IMR-90 (cell line): ENCODE measurements at regions not wholly inside any gene's neighbourhood (a gene's known extent, or its start where the extent isn't known, plus 50 kb on each side); places are given as distances from the start of the nearest gene placed in this dataset.

Source experiments
- ATAC-seq: fragments of 200-7000 bp; cut with Tn5 transposase; 2 replicates; pipeline ENCODE4 v1.9.1; 2020; ENCODE audit warnings: low read depth, mild to moderate bottlenecking, moderate library complexity
- BruUV-seq: library from RNA; stranded (reverse); fragments of 400-500 nt; replicated peaks from 2 replicates; lab custom pipeline; 2021; lab: Mats Ljungman, UMichigan
- CTCF ChIA-PET: fragments of 300-600 bp; formaldehyde crosslinking; extraction: SDS; loops from one replicate; lab custom pipeline; 2021; ENCODE audit warnings: antibody characterized with exemption; lab: Yijun Ruan, JAX
- POLR2A ChIA-PET: fragments of 300-600 bp; sonication (Branson Sonifier 250); formaldehyde crosslinking; loops from one replicate; lab custom pipeline; 2022; ENCODE audit warnings: antibody characterized with exemption; ENCODE audit not compliant: unreplicated experiment; lab: Charles Lee
- DNase-seq: peaks from one replicate; pipeline ENCODE4 v3.0.0; 2013
- H2AFZ ChIP-seq: replicated peaks from 2 replicates; pipeline ENCODE3; 2013; ENCODE audit warnings: low read length, mild to moderate bottlenecking; ENCODE audit not compliant: poor library complexity
- H2AK5ac ChIP-seq: 2 replicates; pipeline ENCODE4 v1.6.1; 2013; ENCODE audit warnings: low read depth, low read length, inconsistent platforms
- H2AK9ac ChIP-seq: replicated peaks from 2 replicates; pipeline ENCODE3; 2013; ENCODE audit warnings: mild to moderate bottlenecking, low read depth, low read length, moderate library complexity; ENCODE audit not compliant: poor library complexity
- H2BK120ac ChIP-seq: 2 replicates; pipeline ENCODE4 v1.6.1; 2013; ENCODE audit warnings: low read depth, low read length, inconsistent platforms
- H2BK15ac ChIP-seq: 3 replicates; pipeline ENCODE4 v1.6.1; 2013; ENCODE audit warnings: low read depth, low read length, inconsistent platforms
- H2BK20ac ChIP-seq: 2 replicates; pipeline ENCODE4 v1.6.1; 2013; ENCODE audit warnings: low read depth, mild to moderate bottlenecking, inconsistent platforms, low read length, moderate library complexity
- H2BK5ac ChIP-seq: 2 replicates; pipeline ENCODE4 v1.6.1; 2013; ENCODE audit warnings: mild to moderate bottlenecking, low read depth, low read length, inconsistent platforms; ENCODE audit not compliant: poor library complexity, severe bottlenecking
- H3K14ac ChIP-seq: replicated peaks from 2 replicates; pipeline ENCODE4 v1.6.1; 2013; ENCODE audit warnings: low read depth, low read length, inconsistent platforms
- H3K18ac ChIP-seq: 2 replicates; pipeline ENCODE4 v1.6.1; 2013; ENCODE audit warnings: low read depth, low read length, control low read depth
- H3K23ac ChIP-seq: 2 replicates; pipeline ENCODE4 v1.6.1; 2013; ENCODE audit warnings: low read depth, low read length, inconsistent platforms
- H3K27ac ChIP-seq: 2 replicates; pipeline ENCODE4 v1.5.1; 2013; ENCODE audit warnings: mild to moderate bottlenecking, control low read depth, low read length; ENCODE audit not compliant: insufficient read depth
- H3K27me3 ChIP-seq: 2 replicates; pipeline ENCODE4 v1.6.1; 2013; ENCODE audit warnings: low read length; ENCODE audit not compliant: control insufficient read depth, insufficient read depth
- H3K36me3 ChIP-seq: 2 replicates; pipeline ENCODE4 v1.6.1; 2013; ENCODE audit warnings: low read length, mixed read lengths; ENCODE audit not compliant: control insufficient read depth, insufficient read depth
- H3K4ac ChIP-seq: 2 replicates; pipeline ENCODE4 v1.6.1; 2013; ENCODE audit warnings: low read depth, low read length, inconsistent platforms
- H3K4me1 ChIP-seq: 2 replicates; pipeline ENCODE4 v1.6.1; 2013; ENCODE audit warnings: low read length, mixed read lengths; ENCODE audit not compliant: control insufficient read depth, insufficient read depth
- H3K4me2 ChIP-seq: 2 replicates; pipeline ENCODE4 v1.6.1; 2013; ENCODE audit warnings: low read depth, mild to moderate bottlenecking, control low read depth, low read length, moderate library complexity
- H3K4me3 ChIP-seq: 2 replicates; pipeline ENCODE4 v1.5.1; 2013; ENCODE audit warnings: low read depth, mild to moderate bottlenecking, control low read depth, low read length, moderate library complexity; ENCODE audit not compliant: insufficient read depth
- H3K56ac ChIP-seq: 2 replicates; pipeline ENCODE4 v1.6.1; 2013; ENCODE audit warnings: low read length, inconsistent platforms; ENCODE audit not compliant: insufficient read depth; ENCODE audit errors: extremely low read depth
- H3K79me1 ChIP-seq, 2 experiments: 2 replicates each; pipeline ENCODE4 v1.6.1; 2013; ENCODE audit warnings: low read length in 2 of 2, inconsistent platforms in 1 of 2, low read depth in 1 of 2
- H3K9ac ChIP-seq: 2 replicates; pipeline ENCODE4 v1.6.1; 2013; ENCODE audit warnings: low read depth, low read length, control low read depth
- H3K9me1 ChIP-seq: 2 replicates; pipeline ENCODE4 v1.6.1; 2013; ENCODE audit warnings: low read length, inconsistent platforms; ENCODE audit not compliant: insufficient read depth
- H3K9me3 ChIP-seq: 2 replicates; pipeline ENCODE4 v1.6.1; 2013; ENCODE audit warnings: low read length; ENCODE audit not compliant: control insufficient read depth, insufficient read depth
- H4K20me1 ChIP-seq: 2 replicates; pipeline ENCODE4 v1.6.1; 2013; ENCODE audit warnings: low read length, inconsistent platforms; ENCODE audit not compliant: insufficient read depth
- H4K5ac ChIP-seq: 2 replicates; pipeline ENCODE4 v1.6.1; 2013; ENCODE audit warnings: mild to moderate bottlenecking, low read depth, low read length, control low read depth
- H4K8ac ChIP-seq, 2 experiments: 2 replicates each; pipeline ENCODE4 v1.6.1; 2013; ENCODE audit warnings: low read depth in 2 of 2, low read length in 2 of 2, control low read depth in 1 of 2, inconsistent platforms in 1 of 2
- H4K91ac ChIP-seq: 2 replicates; pipeline ENCODE4 v1.6.1; 2013; ENCODE audit warnings: low read depth, low read length, inconsistent platforms; ENCODE audit not compliant: insufficient read depth
- CHD1 ChIP-seq: IDR thresholded peaks from 2 replicates; pipeline ENCODE4 v1.6.1; 2012; ENCODE audit warnings: low read depth, low read length, improper control_type of control experiment
- MAFK ChIP-seq: IDR thresholded peaks from 2 replicates; pipeline ENCODE4 v1.6.1; 2012; ENCODE audit warnings: low read depth, low read length, improper control_type of control experiment
- POLR2A ChIP-seq: IDR thresholded peaks from 2 replicates; pipeline ENCODE4 v1.6.1; 2012; ENCODE audit warnings: mild to moderate bottlenecking, low read depth, low read length
- RFX5 ChIP-seq: IDR thresholded peaks from 2 replicates; pipeline ENCODE4 v1.8.0; 2012; ENCODE audit warnings: low read depth, mild to moderate bottlenecking, low read length, moderate library complexity
- WGBS, 2 experiments: methylation state at CpG; one replicate each; pipeline versions ENCODE4 v1.1.5 to v1.1.7; 2013; ENCODE audit warnings: missing lambda C conversion rate in 2 of 2; ENCODE audit not compliant: insufficient read length in 1 of 2; ENCODE audit errors: extremely low coverage in 2 of 2; 5-methylcytosine and 5-hydroxymethylcytosine counted together
- dilution Hi-C: fragments of 300-500 bp; cut with HindIII; formaldehyde crosslinking; loops from one replicate; pipeline ENCODE4 v1.14.3; 2018; ENCODE audit warnings: low sequenced_read_pairs; ENCODE audit not compliant: unreplicated experiment
- in situ Hi-C: fragments of 300-500 bp; cut with MboI; formaldehyde crosslinking; loops from 3 replicates; pipeline ENCODE4 v1.14.3; 2019; ENCODE audit warnings: low sequenced_read_pairs, inconsistent platforms, mixed read lengths
- intact Hi-C: fragments of 100-400 bp; cut with micrococcal nuclease; formaldehyde crosslinking; loops from 2 replicates; pipeline ENCODE4 v1.10.0; 2022
- TF ChIP-seq, protein P1 (sequence below): fragments of 150-350 bp; IDR thresholded peaks from 2 replicates; pipeline ENCODE4 v1.6.1; 2016; ENCODE audit warnings: low read depth, mild to moderate bottlenecking, low read length, moderate library complexity, borderline replicate concordance

DNA sequence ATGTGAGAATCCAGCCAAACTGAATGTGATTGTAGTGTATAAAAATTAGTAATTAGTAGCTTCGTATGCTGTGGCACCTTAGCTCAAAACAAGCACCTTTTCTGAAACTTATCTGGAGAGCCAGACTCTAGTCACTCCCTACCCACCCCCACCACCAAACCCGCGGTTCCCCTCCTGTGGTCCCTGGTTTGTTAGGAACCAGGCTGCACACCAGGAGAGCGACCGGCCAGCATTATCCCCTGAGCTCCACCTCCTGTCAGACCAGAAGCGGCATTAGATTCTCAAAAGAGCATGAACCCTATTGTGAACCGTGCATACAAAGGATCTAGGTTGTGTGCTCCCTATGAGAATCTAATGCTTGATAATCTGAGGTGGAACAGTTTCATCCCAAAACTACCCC is 498.6 kb downstream of the CHSY3 start:
- Histone ChIP-seq H3K14ac (no peak overlapping the region), H2AK5ac (no peak overlapping the region), H3K9me3 (peaks cover 2% of the 10 kb centered on the region; the same call in 1 of the 2 replicates), H2AFZ (no peak overlapping the region), H3K56ac (no peak overlapping the region), H3K27ac (no peak overlapping the region), H3K4me3 (no peak overlapping the region), H3K23ac (no peak overlapping the region), H3K9ac (no peak overlapping the region), H2BK5ac (no peak overlapping the region), H4K5ac (no peak overlapping the region), H3K36me3 (no peaks in the 10 kb centered on the region), H3K79me1 (no peaks in the 10 kb centered on the region), H2BK15ac (no peak overlapping the region), H4K20me1 (no peaks in the 10 kb centered on the region), H2BK120ac (no peak overlapping the region), H2AK9ac (no peak overlapping the region), H3K18ac (no peak overlapping the region), H3K4me1 (no peaks in the 10 kb centered on the region), H3K4me2 (no peak overlapping the region), H3K9me1 (no peaks in the 10 kb centered on the region), H2BK20ac (no peak overlapping the region), H3K4ac (no peak overlapping the region), H3K27me3 (no peaks in the 10 kb centered on the region), H4K91ac (no peak overlapping the region), H4K8ac (no peak overlapping the region)
- intact Hi-C loops (no loop called here), dilution Hi-C loops (no loop called here), in situ Hi-C loops (no loop called here)
- DNase-seq (no peak), ATAC-seq (no peak)
- no TSS peak for BruUV-seq
- POLR2A ChIA-PET = no interaction called here
- WGBS, 2 experiments = 40% methylated on average over 1 of the region's 7 CpGs; no CpG with 5 or more reads in 1 of the 2 experiments
- CTCF ChIA-PET = no interaction called here
- TF ChIP-seq RFX5 (no peak), MAFK (no peak), CHD1 (no peak), POLR2A (no peak)
- TF ChIP-seq, protein P1, sequence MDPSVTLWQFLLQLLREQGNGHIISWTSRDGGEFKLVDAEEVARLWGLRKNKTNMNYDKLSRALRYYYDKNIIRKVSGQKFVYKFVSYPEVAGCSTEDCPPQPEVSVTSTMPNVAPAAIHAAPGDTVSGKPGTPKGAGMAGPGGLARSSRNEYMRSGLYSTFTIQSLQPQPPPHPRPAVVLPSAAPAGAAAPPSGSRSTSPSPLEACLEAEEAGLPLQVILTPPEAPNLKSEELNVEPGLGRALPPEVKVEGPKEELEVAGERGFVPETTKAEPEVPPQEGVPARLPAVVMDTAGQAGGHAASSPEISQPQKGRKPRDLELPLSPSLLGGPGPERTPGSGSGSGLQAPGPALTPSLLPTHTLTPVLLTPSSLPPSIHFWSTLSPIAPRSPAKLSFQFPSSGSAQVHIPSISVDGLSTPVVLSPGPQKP = no peak
